CD4-positive, alpha-beta memory T cell (primary cell): ENCODE measurements at regions not wholly inside any gene's neighbourhood (a gene's known extent, or its start where the extent isn't known, plus 50 kb on each side); places are given as distances from the start of the nearest gene placed in this dataset.
A peak's percentile ranks its signal among the peaks of the same experiment; 100 is the strongest.

ENCODE experiments used
- CTCF ChIA-PET: fragments of 350-600 bp; sonication (Branson Sonifier 250); formaldehyde crosslinking; loops from one replicate; lab custom pipeline; 2021; ENCODE audit warnings: inconsistent platforms; ENCODE audit not compliant: partially characterized antibody; lab: Charles Lee
- POLR2A ChIA-PET: fragments of 350-600 bp; sonication (Branson Sonifier 250); formaldehyde crosslinking; loops from one replicate; lab custom pipeline; 2021; ENCODE audit not compliant: partially characterized antibody; lab: Charles Lee
- DNase-seq, 5 donors: peaks; one replicate each; pipeline versions ENCODE4 v3.0.0 to v3.0.0-alpha.2; 2020 to 2022; ENCODE audit warnings: mixed read lengths in 1 of 5
- H3K27ac ChIP-seq: one replicate; pipeline ENCODE4 v1.7.0; 2013; ENCODE audit warnings: low read depth, low read length
- H3K27me3 ChIP-seq: 2 replicates; pipeline ENCODE4 v1.7.0; 2013; ENCODE audit warnings: mild to moderate bottlenecking, low read length, moderate library complexity; ENCODE audit not compliant: insufficient read depth
- H3K36me3 ChIP-seq: 2 replicates; pipeline ENCODE4 v1.7.0; 2013; ENCODE audit warnings: mild to moderate bottlenecking, low read length, moderate library complexity; ENCODE audit not compliant: insufficient read depth
- H3K4me1 ChIP-seq: 2 replicates; pipeline ENCODE4 v1.7.0; 2013; ENCODE audit warnings: mild to moderate bottlenecking, low read length, moderate library complexity; ENCODE audit not compliant: insufficient read depth
- H3K4me3 ChIP-seq, 2 donors: one replicate each; pipeline ENCODE4 v1.7.0; 2013; ENCODE audit warnings: low read length in 2 of 2, mild to moderate bottlenecking in 1 of 2
- H3K9me3 ChIP-seq, 2 donors: one replicate each; pipeline ENCODE4 v1.7.0; 2013; ENCODE audit warnings: low read length in 2 of 2, control low read depth in 1 of 2; ENCODE audit not compliant: control insufficient read depth in 1 of 2
- H3K27ac Mint-ChIP-seq, 7 donors: one replicate each; pipeline ENCODE4 v1.8.0; 2020 to 2021; ENCODE audit warnings: mixed read lengths in 7 of 7, mild to moderate bottlenecking in 6 of 7, inconsistent platforms in 3 of 7, moderate library complexity in 3 of 7
- H3K27me3 Mint-ChIP-seq, 2 donors: one replicate each; pipeline ENCODE4 v1.8.0; 2020 to 2021; ENCODE audit warnings: mixed read lengths in 2 of 2
- H3K36me3 Mint-ChIP-seq, 2 donors: one replicate each; pipeline ENCODE4 v1.8.0; 2020 to 2021; ENCODE audit warnings: mixed read lengths in 2 of 2, inconsistent platforms in 1 of 2, mild to moderate bottlenecking in 1 of 2
- H3K4me1 Mint-ChIP-seq, 4 donors: one replicate each; pipeline ENCODE4 v1.8.0; 2020 to 2021; ENCODE audit warnings: mixed read lengths in 4 of 4, mild to moderate bottlenecking in 1 of 4
- H3K4me3 Mint-ChIP-seq, 8 donors: one replicate each; pipeline ENCODE4 v1.8.0; 2020 to 2021; ENCODE audit warnings: mixed read lengths in 8 of 8, mild to moderate bottlenecking in 7 of 8, moderate library complexity in 6 of 8, inconsistent platforms in 3 of 8
- H3K9me3 Mint-ChIP-seq, 8 donors: one replicate each; pipeline ENCODE4 v1.8.0; 2020 to 2021; ENCODE audit warnings: mixed read lengths in 8 of 8, mild to moderate bottlenecking in 5 of 8, inconsistent platforms in 3 of 8, moderate library complexity in 1 of 8
- intact Hi-C: fragments of 100-400 bp; cut with micrococcal nuclease; formaldehyde crosslinking; loops from one replicate; pipeline ENCODE4 v1.15.1; 2023

DNA sequence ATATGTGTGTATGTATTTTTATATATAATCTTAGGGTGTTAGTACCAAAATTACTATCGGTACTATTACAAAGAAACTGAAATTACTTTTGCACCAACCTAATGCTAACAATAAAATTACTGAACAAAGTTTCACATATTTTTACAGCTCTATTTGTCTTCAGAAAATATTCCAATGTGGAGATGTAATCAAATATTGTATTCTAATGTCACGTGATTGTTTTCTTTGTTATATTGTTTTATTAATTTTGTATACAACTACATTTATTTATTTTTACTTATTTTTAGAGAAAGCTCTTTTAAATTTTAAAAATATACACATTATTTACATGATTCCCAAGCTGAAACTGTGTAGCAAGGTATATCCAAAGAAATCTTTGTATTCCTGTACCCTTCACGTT, 227.1 kb upstream of the KLF12 start:
- no peaks in the 10 kb centered on the region for H3K27me3 ChIP-seq
- H3K9me3 ChIP-seq = no peaks in the 10 kb centered on the region
- Mint-ChIP-seq H3K4me1 (peaks cover 0 to 4% (median 0%) of the 10 kb centered on the region in 4 donors), H3K27me3 (no peaks in the 10 kb centered on the region), H3K27ac (no peak overlapping the region), H3K4me3 (no peak overlapping the region), H3K9me3 (peaks cover 0 to 3% (median 0%) of the 10 kb centered on the region in 8 donors), H3K36me3 (peaks cover 14 to 36% of the 10 kb centered on the region in 2 donors)
- no peaks in the 10 kb centered on the region for H3K4me1 ChIP-seq
- POLR2A ChIA-PET = no interaction called here
- CTCF ChIA-PET = no interaction called here
- H3K36me3 ChIP-seq = no peaks in the 10 kb centered on the region
- intact Hi-C loops = no loop called here
- H3K27ac ChIP-seq = no peak overlapping the region
- no peak for DNase-seq
- H3K4me3 ChIP-seq = no peak overlapping the region

GRCh38 chr13:74346960-74347359, 212.8 kb upstream of the KLF12 start:
- Histone ChIP-seq H3K27ac (no peak overlapping the region), H3K9me3 (no peaks in the 10 kb centered on the region), H3K27me3 (no peaks in the 10 kb centered on the region), H3K4me3 (no peak overlapping the region), H3K36me3 (no peaks in the 10 kb centered on the region), H3K4me1 (no peaks in the 10 kb centered on the region)
- H3K36me3 Mint-ChIP-seq = peaks cover 14 to 44% of the 10 kb centered on the region in 2 donors
- H3K4me3 Mint-ChIP-seq = no peak overlapping the region
- ChIA-PET CTCF (no interaction called here), POLR2A (no interaction called here)
- peaks cover 0 to 7% (median 3%) of the 10 kb centered on the region in 4 donors for H3K4me1 Mint-ChIP-seq
- no peak for DNase-seq
- H3K27me3 Mint-ChIP-seq = no peaks in the 10 kb centered on the region
- H3K9me3 Mint-ChIP-seq = peaks cover 4 to 34% (median 23%) of the 10 kb centered on the region in 8 donors
- H3K27ac Mint-ChIP-seq = no peak overlapping the region
- intact Hi-C loops = no loop called here

GRCh38 chr13:74338341-74338740, 204.1 kb upstream of the KLF12 start:
- intact Hi-C loops = no loop called here
- Mint-ChIP-seq H3K9me3 (peaks cover 2 to 20% (median 12%) of the 10 kb centered on the region in 8 donors), H3K36me3 (peaks cover 21 to 55% of the 10 kb centered on the region in 2 donors), H3K27me3 (no peaks in the 10 kb centered on the region), H3K27ac (no peak overlapping the region), H3K4me3 (no peak overlapping the region), H3K4me1 (peaks cover 0 to 3% (median 2%) of the 10 kb centered on the region in 4 donors)
- ChIA-PET POLR2A (no interaction called here), CTCF (no interaction called here)
- H3K36me3 ChIP-seq = no peaks in the 10 kb centered on the region
- DNase-seq = no peak
- H3K9me3 ChIP-seq = no peaks in the 10 kb centered on the region
- no peaks in the 10 kb centered on the region for H3K27me3 ChIP-seq
- H3K27ac ChIP-seq = no peak overlapping the region
- H3K4me3 ChIP-seq = no peak overlapping the region
- H3K4me1 ChIP-seq = no peaks in the 10 kb centered on the region

DNA sequence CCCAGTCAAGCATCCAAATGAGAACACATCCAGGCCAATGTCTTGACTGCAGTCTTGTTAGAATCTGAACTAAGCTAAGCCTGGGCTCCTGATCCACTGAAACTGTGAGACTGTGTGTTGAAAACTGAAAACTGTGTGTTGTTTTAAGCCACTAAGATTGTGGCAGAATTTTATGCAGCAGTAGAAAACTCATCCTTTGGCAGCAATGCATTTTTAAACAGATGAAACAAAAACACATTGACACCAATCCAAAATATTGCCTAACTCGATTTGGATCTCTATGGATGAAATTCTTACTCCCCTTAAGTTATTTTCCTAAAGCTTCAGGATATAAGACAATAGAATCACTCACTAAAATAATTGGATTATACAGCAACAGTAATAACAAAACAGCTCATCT, 202.3 kb upstream of the KLF12 start:
- no peak overlapping the region for H3K4me3 ChIP-seq
- H3K9me3 Mint-ChIP-seq = peaks cover 0 to 10% (median 5%) of the 10 kb centered on the region in 8 donors
- no peak for DNase-seq
- H3K9me3 ChIP-seq = no peaks in the 10 kb centered on the region
- CTCF ChIA-PET = interaction anchor here (0.6 kb wide), 1 partner anchor 1334 kb away, joined by 3 read pairs; no protein-coding TSS in a partner anchor
- H3K4me1 ChIP-seq = no peaks in the 10 kb centered on the region
- intact Hi-C loops = no loop called here
- no peak overlapping the region for H3K27ac ChIP-seq
- POLR2A ChIA-PET = no interaction called here
- H3K27me3 ChIP-seq = no peaks in the 10 kb centered on the region
- no peak overlapping the region for H3K4me3 Mint-ChIP-seq
- no peaks in the 10 kb centered on the region for H3K36me3 ChIP-seq
- H3K27me3 Mint-ChIP-seq = no peaks in the 10 kb centered on the region
- H3K27ac Mint-ChIP-seq = no peak overlapping the region
- peaks cover 17 to 41% of the 10 kb centered on the region in 2 donors for H3K36me3 Mint-ChIP-seq
- no peaks in the 10 kb centered on the region for H3K4me1 Mint-ChIP-seq

GRCh38 chr13:74335370-74335769, 201.2 kb upstream of the KLF12 start:
- Histone ChIP-seq H3K36me3 (no peaks in the 10 kb centered on the region), H3K4me1 (no peaks in the 10 kb centered on the region), H3K27ac (no peak overlapping the region), H3K4me3 (no peak overlapping the region), H3K9me3 (no peaks in the 10 kb centered on the region), H3K27me3 (no peaks in the 10 kb centered on the region)
- no peak overlapping the region for H3K27ac Mint-ChIP-seq
- DNase-seq = no peak
- H3K4me1 Mint-ChIP-seq = no peaks in the 10 kb centered on the region
- peaks cover 10 to 31% of the 10 kb centered on the region in 2 donors for H3K36me3 Mint-ChIP-seq
- ChIA-PET POLR2A (no interaction called here), CTCF (no interaction called here)
- intact Hi-C loops = no loop called here
- peaks cover 0 to 2% (median under 1%) of the 10 kb centered on the region in 8 donors for H3K9me3 Mint-ChIP-seq
- no peak overlapping the region for H3K4me3 Mint-ChIP-seq
- H3K27me3 Mint-ChIP-seq = no peaks in the 10 kb centered on the region

DNA sequence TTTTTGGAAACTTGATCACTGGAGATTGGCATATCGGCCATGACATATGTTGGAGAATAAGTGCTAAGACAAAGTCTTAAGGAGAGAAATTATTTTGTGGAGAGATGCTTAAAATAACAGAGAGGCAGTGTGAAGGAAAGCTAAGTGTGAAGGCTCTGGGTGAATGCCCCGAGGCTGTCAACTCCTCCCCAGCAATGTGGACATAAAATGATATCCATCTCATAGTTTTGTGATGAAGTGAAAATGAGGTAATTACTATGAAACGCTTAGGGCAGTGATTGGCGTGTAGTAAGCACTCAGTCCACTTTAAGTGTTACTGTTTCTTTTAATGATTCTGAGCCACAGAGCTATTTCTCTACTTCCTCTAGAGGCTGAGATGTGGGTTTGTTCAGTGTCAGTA, 195.8 kb upstream of the KLF12 start:
- Histone ChIP-seq H3K27ac (no peak overlapping the region), H3K36me3 (no peaks in the 10 kb centered on the region), H3K27me3 (no peaks in the 10 kb centered on the region), H3K4me3 (no peak overlapping the region), H3K9me3 (no peaks in the 10 kb centered on the region), H3K4me1 (no peaks in the 10 kb centered on the region)
- no peak overlapping the region for H3K4me3 Mint-ChIP-seq
- POLR2A ChIA-PET = no interaction called here
- peaks cover 0 to 3% (median 0%) of the 10 kb centered on the region in 8 donors for H3K9me3 Mint-ChIP-seq
- DNase-seq = no peak
- no peak overlapping the region for H3K27ac Mint-ChIP-seq
- H3K27me3 Mint-ChIP-seq = no peaks in the 10 kb centered on the region
- peaks cover 0 to 3% (median 0%) of the 10 kb centered on the region in 4 donors for H3K4me1 Mint-ChIP-seq
- peaks cover 12 to 26% of the 10 kb centered on the region in 2 donors for H3K36me3 Mint-ChIP-seq
- CTCF ChIA-PET = no interaction called here
- intact Hi-C loops = no loop called here

- H3K4me3 Mint-ChIP-seq = no peak overlapping the region
- H3K4me1 Mint-ChIP-seq = peaks cover 0 to 5% (median 0%) of the 10 kb centered on the region in 4 donors
- no peaks in the 10 kb centered on the region for H3K27me3 Mint-ChIP-seq
- Histone ChIP-seq H3K9me3 (no peaks in the 10 kb centered on the region), H3K27me3 (no peaks in the 10 kb centered on the region), H3K27ac (no peak overlapping the region), H3K4me3 (no peak overlapping the region), H3K4me1 (no peaks in the 10 kb centered on the region), H3K36me3 (no peaks in the 10 kb centered on the region)
- peaks cover 9 to 18% of the 10 kb centered on the region in 2 donors for H3K36me3 Mint-ChIP-seq
- H3K9me3 Mint-ChIP-seq = peaks cover 0 to 6% (median 0%) of the 10 kb centered on the region in 8 donors
- DNase-seq = no peak
- H3K27ac Mint-ChIP-seq = peak overlapping the region in 1 of 7 donors; percentile 1
- ChIA-PET CTCF (no interaction called here), POLR2A (no interaction called here)
- intact Hi-C loops = no loop called here
Measured at GRCh38 chr13:74325106-74325505, 190.9 kb upstream of the KLF12 start.

- CTCF ChIA-PET = no interaction called here
- H3K27me3 Mint-ChIP-seq = no peaks in the 10 kb centered on the region
- no peaks in the 10 kb centered on the region for H3K27me3 ChIP-seq
Measured at GRCh38 chr13:74324338-74324737, 190.1 kb upstream of the KLF12 start.

More at GRCh38 chr13:74324338-74324737, 190.1 kb upstream of the KLF12 start:
- H3K9me3 Mint-ChIP-seq = peaks cover 0 to 6% (median 0%) of the 10 kb centered on the region in 8 donors
- intact Hi-C loops = no loop called here
- Histone ChIP-seq H3K4me1 (no peaks in the 10 kb centered on the region), H3K9me3 (no peaks in the 10 kb centered on the region), H3K27ac (no peak overlapping the region), H3K4me3 (no peak overlapping the region), H3K36me3 (no peaks in the 10 kb centered on the region)
- peaks cover 9 to 18% of the 10 kb centered on the region in 2 donors for H3K36me3 Mint-ChIP-seq
- no peak overlapping the region for H3K4me3 Mint-ChIP-seq
- no peak for DNase-seq
- H3K4me1 Mint-ChIP-seq = peaks cover 0 to 5% (median 0%) of the 10 kb centered on the region in 4 donors
- no peak overlapping the region for H3K27ac Mint-ChIP-seq
- POLR2A ChIA-PET = no interaction called here
